MM.1S (cell line): ENCODE measurements at regions not wholly inside any gene's neighbourhood (a gene's known extent, or its start where the extent isn't known, plus 50 kb on each side); places are given as distances from the start of the nearest gene placed in this dataset.

ENCODE experiments used
- DNase-seq: peaks from one replicate; pipeline ENCODE4 v3.0.0-alpha.2; 2015
- H2AFZ ChIP-seq: fragments of 300-600 bp; sonication (generic); 2 replicates; pipeline ENCODE4 v1.6.0; 2016; ENCODE audit warnings: antibody characterized with exemption, low read length
- H3F3A ChIP-seq: fragments of 300-600 bp; sonication (generic); 2 replicates; pipeline ENCODE4 v1.6.1; 2016; ENCODE audit warnings: mild to moderate bottlenecking, antibody characterized with exemption, low read length, moderate library complexity, mixed read lengths; ENCODE audit not compliant: insufficient read depth
- H3K27ac ChIP-seq: fragments of 300-600 bp; sonication (generic); 2 replicates; pipeline ENCODE4 v1.5.1; 2016; ENCODE audit warnings: mild to moderate bottlenecking, low read length
- H3K27me3 ChIP-seq: fragments of 300-600 bp; sonication (generic); replicated peaks from 2 replicates; pipeline ENCODE4 v1.6.0; 2016; ENCODE audit warnings: low read length; ENCODE audit not compliant: insufficient read depth
- H3K36me3 ChIP-seq: fragments of 300-600 bp; sonication (generic); replicated peaks from 2 replicates; pipeline ENCODE4 v1.6.1; 2016; ENCODE audit warnings: mild to moderate bottlenecking, low read length, mixed read lengths; ENCODE audit not compliant: insufficient read depth
- H3K4me1 ChIP-seq: fragments of 300-600 bp; sonication (generic); 2 replicates; pipeline ENCODE4 v1.6.1; 2016; ENCODE audit warnings: low read length, mixed read lengths
- H3K4me2 ChIP-seq: fragments of 300-600 bp; sonication (generic); 2 replicates; pipeline ENCODE4 v1.6.0; 2016; ENCODE audit warnings: low read depth, low read length
- H3K4me3 ChIP-seq: fragments of 300-600 bp; sonication (generic); 2 replicates; pipeline ENCODE4 v1.5.1; 2016; ENCODE audit warnings: low read length, mixed read lengths
- H3K79me2 ChIP-seq: fragments of 300-600 bp; sonication (generic); 2 replicates; pipeline ENCODE4 v1.6.1; 2016; ENCODE audit warnings: mixed run types, low read length, mixed read lengths
- H3K9ac ChIP-seq: fragments of 300-600 bp; sonication (generic); 2 replicates; pipeline ENCODE4 v1.6.1; 2016; ENCODE audit warnings: low read length, mixed read lengths
- H3K9me2 ChIP-seq: fragments of 300-600 bp; sonication (generic); replicated peaks from 2 replicates; pipeline ENCODE4 v1.6.1; 2016; ENCODE audit warnings: mild to moderate bottlenecking, low read length, mixed read lengths; ENCODE audit not compliant: insufficient read depth
- H3K9me3 ChIP-seq: fragments of 300-600 bp; sonication (generic); replicated peaks from 2 replicates; pipeline ENCODE4 v1.6.1; 2016; ENCODE audit warnings: mild to moderate bottlenecking, low read length, mixed read lengths; ENCODE audit not compliant: insufficient read depth
- H4K20me1 ChIP-seq: fragments of 300-600 bp; sonication (generic); 2 replicates; pipeline ENCODE4 v1.6.1; 2016; ENCODE audit warnings: mild to moderate bottlenecking, low read length, moderate library complexity, mixed read lengths; ENCODE audit not compliant: insufficient read depth
- EZH2 ChIP-seq: fragments of 300-600 bp; sonication (generic); optimal IDR thresholded peaks from 2 replicates; pipeline ENCODE3; 2017; ENCODE audit warnings: low read depth, mild to moderate bottlenecking, antibody characterized with exemption, low read length, mixed read lengths
- EZH2phosphoT487 ChIP-seq: fragments of 300-600 bp; sonication (generic); IDR thresholded peaks from 2 replicates; pipeline ENCODE4 v1.6.1; 2018; ENCODE audit warnings: antibody characterized with exemption, low read length
- TF ChIP-seq, protein P1 (sequence below): fragments of 300-600 bp; sonication (generic); IDR thresholded peaks from 2 replicates; pipeline ENCODE4 v1.5.1; 2016; ENCODE audit warnings: antibody characterized with exemption, low read length, mixed read lengths

DNA sequence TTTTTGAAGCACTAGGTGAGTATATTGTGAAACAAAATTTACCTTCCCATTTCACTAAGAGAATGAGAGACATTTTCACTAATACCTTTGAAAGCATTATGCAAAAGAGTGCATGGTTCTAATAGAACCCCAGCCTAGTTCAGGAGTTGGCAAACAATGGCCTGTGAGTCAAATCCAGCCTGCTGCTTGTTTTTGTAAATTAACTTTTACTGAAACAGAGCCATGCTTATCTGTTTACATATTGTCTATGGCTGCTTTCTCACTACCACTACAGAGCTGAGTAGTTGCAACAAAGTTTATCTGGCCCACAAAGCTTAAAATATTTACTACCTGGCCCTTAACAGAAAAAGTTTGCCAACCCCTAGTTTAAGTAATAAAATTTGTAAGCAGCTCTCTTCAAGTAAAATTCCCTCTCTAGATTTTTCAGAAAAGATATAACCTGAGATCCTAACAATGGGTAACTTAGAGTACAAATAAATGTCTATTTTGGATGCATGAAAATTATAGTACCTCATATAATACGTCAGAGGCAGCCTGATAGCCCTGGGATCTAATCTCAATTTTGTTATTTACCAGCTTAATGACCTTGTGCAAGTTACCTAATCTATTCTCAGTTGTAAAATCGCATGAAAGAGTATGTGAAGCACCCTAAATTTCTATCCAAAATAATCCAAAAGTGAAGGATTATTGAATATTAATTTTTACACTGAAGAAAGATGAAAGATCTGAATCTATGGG is 50.7 kb upstream of the ARL15 start:
- Histone ChIP-seq H3K4me2 (no peak overlapping the region), H3K4me3 (no peak overlapping the region), H3K36me3 (no peaks in the 10 kb centered on the region)

More for the DNA sequence above, 50.7 kb upstream of the ARL15 start:
- DNase-seq: no peak
- H3K27me3 ChIP-seq: no peaks in the 10 kb centered on the region
- H4K20me1 ChIP-seq: no peaks in the 10 kb centered on the region
- no peak overlapping the region for H3K9ac ChIP-seq
- H3K9me2 ChIP-seq: no peaks in the 10 kb centered on the region
- H2AFZ ChIP-seq: no peak overlapping the region
- H3K4me1 ChIP-seq: no peaks in the 10 kb centered on the region
- no peak overlapping the region for H3K27ac ChIP-seq
- no peaks in the 10 kb centered on the region for H3F3A ChIP-seq
- no peaks in the 10 kb centered on the region for H3K79me2 ChIP-seq
- no peaks in the 10 kb centered on the region for H3K9me3 ChIP-seq
- TF ChIP-seq EZH2phosphoT487: no peak
- TF ChIP-seq EZH2: no peak
- TF ChIP-seq, protein P1, sequence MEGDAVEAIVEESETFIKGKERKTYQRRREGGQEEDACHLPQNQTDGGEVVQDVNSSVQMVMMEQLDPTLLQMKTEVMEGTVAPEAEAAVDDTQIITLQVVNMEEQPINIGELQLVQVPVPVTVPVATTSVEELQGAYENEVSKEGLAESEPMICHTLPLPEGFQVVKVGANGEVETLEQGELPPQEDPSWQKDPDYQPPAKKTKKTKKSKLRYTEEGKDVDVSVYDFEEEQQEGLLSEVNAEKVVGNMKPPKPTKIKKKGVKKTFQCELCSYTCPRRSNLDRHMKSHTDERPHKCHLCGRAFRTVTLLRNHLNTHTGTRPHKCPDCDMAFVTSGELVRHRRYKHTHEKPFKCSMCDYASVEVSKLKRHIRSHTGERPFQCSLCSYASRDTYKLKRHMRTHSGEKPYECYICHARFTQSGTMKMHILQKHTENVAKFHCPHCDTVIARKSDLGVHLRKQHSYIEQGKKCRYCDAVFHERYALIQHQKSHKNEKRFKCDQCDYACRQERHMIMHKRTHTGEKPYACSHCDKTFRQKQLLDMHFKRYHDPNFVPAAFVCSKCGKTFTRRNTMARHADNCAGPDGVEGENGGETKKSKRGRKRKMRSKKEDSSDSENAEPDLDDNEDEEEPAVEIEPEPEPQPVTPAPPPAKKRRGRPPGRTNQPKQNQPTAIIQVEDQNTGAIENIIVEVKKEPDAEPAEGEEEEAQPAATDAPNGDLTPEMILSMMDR: no peak
